ENCODE measurements at regions not wholly inside any gene's neighbourhood (a gene's known extent, or its start where the extent isn't known, plus 50 kb on each side); places are given as distances from the start of the nearest gene placed in this dataset.

DNA sequence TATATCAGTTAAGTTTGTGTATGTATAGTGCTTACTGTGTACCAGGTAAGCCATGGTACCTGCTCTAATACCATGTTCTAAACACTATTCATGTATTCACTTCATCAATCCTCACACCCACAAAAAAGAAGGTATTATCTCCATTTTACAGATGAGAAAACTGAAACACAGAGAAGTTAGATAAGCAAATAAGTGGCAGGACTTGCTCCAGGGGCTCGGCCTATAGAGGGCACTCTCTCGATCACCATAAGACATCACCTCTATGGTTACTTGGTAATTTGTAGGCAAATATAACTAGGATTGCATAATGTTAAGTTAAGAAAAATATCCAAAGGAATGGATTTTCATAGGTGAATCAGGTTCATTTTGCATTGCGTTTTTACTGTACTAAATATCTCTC is 118.1 kb upstream of the FN1 start:
- TF ChIP-seq, protein P1, sequence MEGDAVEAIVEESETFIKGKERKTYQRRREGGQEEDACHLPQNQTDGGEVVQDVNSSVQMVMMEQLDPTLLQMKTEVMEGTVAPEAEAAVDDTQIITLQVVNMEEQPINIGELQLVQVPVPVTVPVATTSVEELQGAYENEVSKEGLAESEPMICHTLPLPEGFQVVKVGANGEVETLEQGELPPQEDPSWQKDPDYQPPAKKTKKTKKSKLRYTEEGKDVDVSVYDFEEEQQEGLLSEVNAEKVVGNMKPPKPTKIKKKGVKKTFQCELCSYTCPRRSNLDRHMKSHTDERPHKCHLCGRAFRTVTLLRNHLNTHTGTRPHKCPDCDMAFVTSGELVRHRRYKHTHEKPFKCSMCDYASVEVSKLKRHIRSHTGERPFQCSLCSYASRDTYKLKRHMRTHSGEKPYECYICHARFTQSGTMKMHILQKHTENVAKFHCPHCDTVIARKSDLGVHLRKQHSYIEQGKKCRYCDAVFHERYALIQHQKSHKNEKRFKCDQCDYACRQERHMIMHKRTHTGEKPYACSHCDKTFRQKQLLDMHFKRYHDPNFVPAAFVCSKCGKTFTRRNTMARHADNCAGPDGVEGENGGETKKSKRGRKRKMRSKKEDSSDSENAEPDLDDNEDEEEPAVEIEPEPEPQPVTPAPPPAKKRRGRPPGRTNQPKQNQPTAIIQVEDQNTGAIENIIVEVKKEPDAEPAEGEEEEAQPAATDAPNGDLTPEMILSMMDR (IDR thresholded peaks at IDR 0.05) = no peak
- TF ChIP-seq POLR2A (IDR thresholded peaks at IDR 0.05) = no peak
